ENCODE measurements at regions not wholly inside any gene's neighbourhood (a gene's known extent, or its start where the extent isn't known, plus 50 kb on each side); places are given as distances from the start of the nearest gene placed in this dataset.
"Not testable (repeated sequence)": the region's sequence is repeated elsewhere in the genome, so short reads cannot be mapped to it uniquely, and the experiment has no call there.

- H3K36me3 ChIP-seq (ENCODE audit: control insufficient read depth in 2 of 2, insufficient read depth in 2 of 2, low read length in 1 of 2); H3K27me3 ChIP-seq (ENCODE audit: control insufficient read depth in 1 of 2, insufficient read depth in 2 of 2, low read length in 2 of 2); H3K27ac ChIP-seq (ENCODE audit: low read depth in 2 of 2, low read length in 1 of 2); H3K4me3 ChIP-seq (ENCODE audit: low read depth in 1 of 2, low read length in 2 of 2); H3K4me1 ChIP-seq (ENCODE audit: control insufficient read depth in 2 of 2, insufficient read depth in 2 of 2, low read length in 1 of 2): not testable (repeated sequence)
- 81 to 84% methylated on average over 6 to 7 of the region's 7 CpGs for WGBS, 2 donors
- peaks cover 7 to 12% of the 10 kb centered on the region in 2 donors for H3K9me3 ChIP-seq (ENCODE audit: control insufficient read depth in 2 of 2, insufficient read depth in 1 of 2, low read depth in 1 of 2, low read length in 1 of 2)
Measured at GRCh38 chr9:65471106-65471505, 186.1 kb upstream of the FOXD4L5 start.

DNA sequence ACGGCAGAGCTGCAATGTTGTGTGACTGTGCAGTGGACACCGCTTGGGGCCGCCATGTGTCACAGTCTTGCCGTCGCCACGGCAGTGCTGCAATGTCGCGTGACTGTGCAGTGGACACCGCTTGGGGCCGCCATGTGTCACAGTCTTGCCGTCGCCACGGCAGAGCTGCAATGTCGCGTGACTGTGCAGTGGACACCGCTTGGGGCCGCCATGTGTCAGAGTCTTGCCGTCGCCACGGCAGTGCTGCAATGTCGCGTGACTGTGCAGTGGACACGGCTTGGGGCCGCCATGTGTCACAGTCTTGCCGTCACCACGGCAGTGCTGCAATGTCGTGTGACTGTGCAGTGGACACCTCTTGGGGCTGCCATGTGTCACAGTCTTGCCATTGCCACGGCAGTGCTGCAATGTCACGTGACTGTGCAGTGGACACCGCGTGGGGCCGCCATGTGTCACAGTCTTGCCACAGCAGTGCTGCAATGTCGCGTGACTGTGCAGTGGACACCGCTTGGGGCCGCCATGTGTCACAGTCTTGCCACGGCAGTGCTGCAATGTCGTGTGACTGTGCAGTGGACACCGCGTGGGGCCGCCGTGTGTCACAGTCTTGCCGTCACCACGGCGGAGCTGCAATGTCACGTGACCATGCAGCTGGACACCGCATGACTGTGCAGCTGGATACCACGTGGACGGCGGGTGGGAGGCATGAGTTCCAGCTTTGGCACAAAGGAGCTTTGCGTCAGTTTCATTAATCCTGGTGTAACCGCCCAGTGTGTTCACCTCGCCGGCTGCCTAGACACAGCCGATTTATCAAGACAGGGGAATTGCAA, 182.1 kb upstream of the FOXD4L5 start:
- WGBS, 2 donors, result 93 to 95% methylated on average over 54 of the region's 55 CpGs
- H3K27me3 ChIP-seq (ENCODE audit: control insufficient read depth in 1 of 2, insufficient read depth in 2 of 2, low read length in 2 of 2); H3K4me1 ChIP-seq (ENCODE audit: control insufficient read depth in 2 of 2, insufficient read depth in 2 of 2, low read length in 1 of 2); H3K4me3 ChIP-seq (ENCODE audit: low read depth in 1 of 2, low read length in 2 of 2); H3K36me3 ChIP-seq (ENCODE audit: control insufficient read depth in 2 of 2, insufficient read depth in 2 of 2, low read length in 1 of 2); H3K27ac ChIP-seq (ENCODE audit: low read depth in 2 of 2, low read length in 1 of 2); H3K9me3 ChIP-seq (ENCODE audit: control insufficient read depth in 2 of 2, insufficient read depth in 1 of 2, low read depth in 1 of 2, low read length in 1 of 2): not testable (repeated sequence)

DNA sequence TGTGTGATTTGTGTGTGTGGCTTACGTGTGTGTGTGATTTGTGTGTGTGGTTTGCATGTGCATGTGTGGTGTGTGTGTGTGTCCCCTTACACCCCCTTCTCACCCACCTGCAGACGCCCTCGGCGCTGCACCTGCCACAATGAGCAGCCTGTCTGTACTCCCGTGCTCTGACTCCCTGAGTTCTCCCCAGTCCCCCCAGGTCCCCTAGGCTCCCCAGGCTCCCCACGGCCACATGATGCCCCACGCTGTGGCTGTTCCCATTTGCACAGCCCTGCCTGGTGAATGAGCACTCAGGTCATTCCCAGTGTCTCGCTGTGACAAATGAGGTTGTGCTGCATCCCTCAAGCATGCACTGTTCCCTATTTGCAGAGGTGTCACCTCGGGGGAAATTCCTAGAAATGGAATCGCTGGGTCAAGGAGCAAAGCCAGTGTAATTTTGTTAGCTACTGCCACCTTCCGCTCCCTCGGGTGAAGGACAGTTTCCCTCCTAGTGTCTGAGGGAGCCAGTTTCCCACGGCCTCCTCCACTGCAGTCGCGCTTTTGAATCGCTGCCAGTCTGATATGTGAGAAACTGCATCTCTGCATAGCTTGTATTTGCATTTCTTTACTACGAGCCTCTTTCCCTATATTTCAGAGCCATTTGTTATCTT, 180.4 kb upstream of the FOXD4L5 start:
- H3K27ac ChIP-seq (ENCODE audit: low read depth in 2 of 2, low read length in 1 of 2); H3K9me3 ChIP-seq (ENCODE audit: control insufficient read depth in 2 of 2, insufficient read depth in 1 of 2, low read depth in 1 of 2, low read length in 1 of 2); H3K27me3 ChIP-seq (ENCODE audit: control insufficient read depth in 1 of 2, insufficient read depth in 2 of 2, low read length in 2 of 2); H3K36me3 ChIP-seq (ENCODE audit: control insufficient read depth in 2 of 2, insufficient read depth in 2 of 2, low read length in 1 of 2); H3K4me1 ChIP-seq (ENCODE audit: control insufficient read depth in 2 of 2, insufficient read depth in 2 of 2, low read length in 1 of 2); H3K4me3 ChIP-seq (ENCODE audit: low read depth in 1 of 2, low read length in 2 of 2): not testable (repeated sequence)
- WGBS, 2 donors, result 86 to 88% methylated on average over 15 to 17 of the region's 17 CpGs

DNA sequence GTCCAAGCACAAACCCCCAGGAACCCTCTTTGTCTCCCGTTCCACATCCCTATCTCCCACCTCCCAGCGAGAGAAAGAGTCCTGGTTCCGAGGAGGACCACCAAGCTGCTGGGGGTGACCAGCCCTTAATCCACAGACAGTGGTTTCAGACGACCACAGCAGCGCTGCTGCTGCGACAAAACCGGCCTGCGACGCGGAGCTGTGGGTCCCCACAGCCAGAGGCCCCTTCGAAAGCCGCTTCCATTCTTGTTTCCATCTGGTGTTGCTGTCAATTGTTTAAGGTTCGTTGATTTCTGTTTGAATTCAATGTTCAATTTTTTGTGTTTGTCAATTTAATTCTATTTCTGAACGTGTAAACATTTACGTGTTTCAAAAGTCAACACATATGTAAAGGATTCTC, 177.5 kb upstream of the FOXD4L5 start:
- H3K27me3 ChIP-seq (ENCODE audit: control insufficient read depth in 1 of 2, insufficient read depth in 2 of 2, low read length in 2 of 2), result not testable (repeated sequence)
- 86 to 87% methylated on average over 12 to 15 of the region's 15 CpGs for WGBS, 2 donors

GRCh38 chr9:65459756-65460320, 174.8 kb upstream of the FOXD4L5 start:
- no peaks in the 10 kb centered on the region for H3K36me3 ChIP-seq (ENCODE audit: control insufficient read depth in 2 of 2, insufficient read depth in 2 of 2, low read length in 1 of 2)
- no peaks in the 10 kb centered on the region for H3K4me1 ChIP-seq (ENCODE audit: control insufficient read depth in 2 of 2, insufficient read depth in 2 of 2, low read length in 1 of 2)
- 82 to 86% methylated on average over 11 of the region's 11 CpGs for WGBS, 2 donors
- H3K27me3 ChIP-seq (ENCODE audit: control insufficient read depth in 1 of 2, insufficient read depth in 2 of 2, low read length in 2 of 2), result no peaks in the 10 kb centered on the region
- H3K9me3 ChIP-seq (ENCODE audit: control insufficient read depth in 2 of 2, insufficient read depth in 1 of 2, low read depth in 1 of 2, low read length in 1 of 2), result peaks cover 0 to 6% of the 10 kb centered on the region in 2 donors
- H3K27ac ChIP-seq (ENCODE audit: low read depth in 2 of 2, low read length in 1 of 2), result no peak overlapping the region
- no peak overlapping the region for H3K4me3 ChIP-seq (ENCODE audit: low read depth in 1 of 2, low read length in 2 of 2)

More for the DNA sequence above, 177.5 kb upstream of the FOXD4L5 start:
- H3K4me3 ChIP-seq (ENCODE audit: low read depth in 1 of 2, low read length in 2 of 2); H3K27ac ChIP-seq (ENCODE audit: low read depth in 2 of 2, low read length in 1 of 2); H3K9me3 ChIP-seq (ENCODE audit: control insufficient read depth in 2 of 2, insufficient read depth in 1 of 2, low read depth in 1 of 2, low read length in 1 of 2); H3K4me1 ChIP-seq (ENCODE audit: control insufficient read depth in 2 of 2, insufficient read depth in 2 of 2, low read length in 1 of 2); H3K36me3 ChIP-seq (ENCODE audit: control insufficient read depth in 2 of 2, insufficient read depth in 2 of 2, low read length in 1 of 2): not testable (repeated sequence)

DNA sequence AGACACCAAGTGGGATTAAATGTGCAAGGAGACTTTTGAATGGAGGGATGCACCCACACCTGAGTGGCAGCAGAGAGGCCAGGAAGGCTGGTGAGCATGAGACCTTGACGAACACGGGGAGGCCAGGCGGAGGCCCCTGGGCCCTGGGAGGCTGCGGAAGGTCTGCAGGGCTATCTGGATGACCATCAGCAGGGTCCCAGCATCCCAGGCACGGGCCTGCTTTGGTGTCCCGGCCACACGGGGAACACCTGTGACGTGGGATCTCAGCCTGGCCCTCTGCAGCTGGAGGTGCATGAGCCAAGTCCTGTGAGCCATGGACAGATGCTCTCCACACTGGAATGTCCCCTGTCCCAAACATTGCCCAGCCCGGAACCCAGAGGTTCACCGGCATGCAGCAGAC, 174.0 kb upstream of the FOXD4L5 start:
- Histone ChIP-seq H3K4me1 (ENCODE audit: control insufficient read depth in 2 of 2, insufficient read depth in 2 of 2, low read length in 1 of 2) (no peaks in the 10 kb centered on the region), H3K27ac (ENCODE audit: low read depth in 2 of 2, low read length in 1 of 2) (no peak overlapping the region)
- 90 to 91% methylated on average over 10 of the region's 10 CpGs for WGBS, 2 donors

GRCh38 chr9:65458465-65458864, 173.5 kb upstream of the FOXD4L5 start:
- no peaks in the 10 kb centered on the region for H3K27me3 ChIP-seq (ENCODE audit: control insufficient read depth in 1 of 2, insufficient read depth in 2 of 2, low read length in 2 of 2)
- no peaks in the 10 kb centered on the region for H3K36me3 ChIP-seq (ENCODE audit: control insufficient read depth in 2 of 2, insufficient read depth in 2 of 2, low read length in 1 of 2)
- H3K4me1 ChIP-seq (ENCODE audit: control insufficient read depth in 2 of 2, insufficient read depth in 2 of 2, low read length in 1 of 2), result no peaks in the 10 kb centered on the region
- no peak overlapping the region for H3K4me3 ChIP-seq (ENCODE audit: low read depth in 1 of 2, low read length in 2 of 2)
- 90 to 94% methylated on average over 20 of the region's 20 CpGs for WGBS, 2 donors
- peaks cover 0 to 6% of the 10 kb centered on the region in 2 donors for H3K9me3 ChIP-seq (ENCODE audit: control insufficient read depth in 2 of 2, insufficient read depth in 1 of 2, low read depth in 1 of 2, low read length in 1 of 2)
- no peak overlapping the region for H3K27ac ChIP-seq (ENCODE audit: low read depth in 2 of 2, low read length in 1 of 2)

More for the DNA sequence above, 174.0 kb upstream of the FOXD4L5 start:
- no peaks in the 10 kb centered on the region for H3K36me3 ChIP-seq (ENCODE audit: control insufficient read depth in 2 of 2, insufficient read depth in 2 of 2, low read length in 1 of 2)
- peaks cover 0 to 6% of the 10 kb centered on the region in 2 donors for H3K9me3 ChIP-seq (ENCODE audit: control insufficient read depth in 2 of 2, insufficient read depth in 1 of 2, low read depth in 1 of 2, low read length in 1 of 2)
- H3K4me3 ChIP-seq (ENCODE audit: low read depth in 1 of 2, low read length in 2 of 2), result no peak overlapping the region
- H3K27me3 ChIP-seq (ENCODE audit: control insufficient read depth in 1 of 2, insufficient read depth in 2 of 2, low read length in 2 of 2), result no peaks in the 10 kb centered on the region

DNA sequence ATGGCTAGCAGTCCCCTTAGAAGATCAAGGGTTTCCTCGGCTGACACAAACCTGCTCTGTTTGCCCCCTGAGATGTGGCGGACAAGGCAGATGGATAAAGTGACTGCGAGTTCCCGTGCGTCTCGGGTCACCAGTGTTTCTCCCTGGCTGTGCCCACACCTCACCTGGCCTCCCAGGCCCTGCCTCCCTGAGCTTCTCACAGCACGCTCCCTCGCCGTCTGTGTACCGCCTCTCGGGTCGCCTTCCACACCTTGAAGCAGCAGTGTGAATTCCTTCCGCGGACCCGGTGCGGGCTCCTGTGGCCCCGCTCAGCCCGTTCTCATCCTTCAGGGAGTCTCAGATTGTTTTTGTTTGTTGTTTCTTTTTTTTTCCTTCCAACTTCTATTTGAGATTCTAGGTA, 172.0 kb upstream of the FOXD4L5 start:
- not testable (repeated sequence) for H3K4me3 ChIP-seq (ENCODE audit: low read depth in 1 of 2, low read length in 2 of 2); H3K4me1 ChIP-seq (ENCODE audit: control insufficient read depth in 2 of 2, insufficient read depth in 2 of 2, low read length in 1 of 2); H3K9me3 ChIP-seq (ENCODE audit: control insufficient read depth in 2 of 2, insufficient read depth in 1 of 2, low read depth in 1 of 2, low read length in 1 of 2); H3K36me3 ChIP-seq (ENCODE audit: control insufficient read depth in 2 of 2, insufficient read depth in 2 of 2, low read length in 1 of 2); H3K27me3 ChIP-seq (ENCODE audit: control insufficient read depth in 1 of 2, insufficient read depth in 2 of 2, low read length in 2 of 2); H3K27ac ChIP-seq (ENCODE audit: low read depth in 2 of 2, low read length in 1 of 2)
- 92 to 93% methylated on average over 18 of the region's 18 CpGs for WGBS, 2 donors

- H3K27ac ChIP-seq (ENCODE audit: low read depth in 2 of 2, low read length in 1 of 2); H3K27me3 ChIP-seq (ENCODE audit: control insufficient read depth in 1 of 2, insufficient read depth in 2 of 2, low read length in 2 of 2); H3K4me1 ChIP-seq (ENCODE audit: control insufficient read depth in 2 of 2, insufficient read depth in 2 of 2, low read length in 1 of 2); H3K9me3 ChIP-seq (ENCODE audit: control insufficient read depth in 2 of 2, insufficient read depth in 1 of 2, low read depth in 1 of 2, low read length in 1 of 2); H3K4me3 ChIP-seq (ENCODE audit: low read depth in 1 of 2, low read length in 2 of 2); H3K36me3 ChIP-seq (ENCODE audit: control insufficient read depth in 2 of 2, insufficient read depth in 2 of 2, low read length in 1 of 2): not testable (repeated sequence)
- WGBS, 2 donors, result 77 to 78% methylated on average over 15 to 18 of the region's 18 CpGs
Measured at GRCh38 chr9:65455751-65456647, 171.0 kb upstream of the FOXD4L5 start.
